KMS-11 (cell line): ENCODE measurements at regions not wholly inside any gene's neighbourhood (a gene's known extent, or its start where the extent isn't known, plus 50 kb on each side); places are given as distances from the start of the nearest gene placed in this dataset.

Source experiments
- H2AFZ ChIP-seq: fragments of 200-600 bp; sonication (generic); 2 replicates; pipeline ENCODE4 v1.6.1; 2016; ENCODE audit warnings: antibody characterized with exemption, mixed run types, low read depth
- H3K27ac ChIP-seq: fragments of 200-600 bp; sonication (generic); 2 replicates; pipeline ENCODE4 v1.6.1; 2016; ENCODE audit warnings: mild to moderate bottlenecking, mixed run types
- H3K27me3 ChIP-seq: fragments of 200-600 bp; sonication (generic); 2 replicates; pipeline ENCODE4 v1.6.1; 2017; ENCODE audit warnings: mild to moderate bottlenecking, low read depth, mixed run types, moderate library complexity; ENCODE audit not compliant: insufficient read depth
- H3K36me3 ChIP-seq: fragments of 200-600 bp; sonication (generic); 2 replicates; pipeline ENCODE4 v1.6.1; 2017; ENCODE audit warnings: mild to moderate bottlenecking, mixed run types; ENCODE audit not compliant: insufficient read depth
- H3K4me1 ChIP-seq: fragments of 200-600 bp; sonication (generic); 2 replicates; pipeline ENCODE4 v1.6.1; 2016; ENCODE audit warnings: mild to moderate bottlenecking, low read depth, mixed run types; ENCODE audit not compliant: poor library complexity, severe bottlenecking
- H3K4me2 ChIP-seq: fragments of 200-600 bp; sonication (generic); 2 replicates; pipeline ENCODE4 v1.7.0; 2016; ENCODE audit warnings: mild to moderate bottlenecking, mixed run types
- H3K4me3 ChIP-seq: fragments of 200-600 bp; sonication (generic); IDR thresholded peaks from 2 replicates; pipeline ENCODE4 v1.6.1; 2017; ENCODE audit warnings: low read depth, low read length, mixed read lengths; ENCODE audit not compliant: insufficient read depth
- H3K79me2 ChIP-seq: fragments of 200-600 bp; sonication (generic); 2 replicates; pipeline ENCODE4 v1.6.1; 2016; ENCODE audit warnings: low read depth, mixed run types; ENCODE audit not compliant: insufficient read depth
- H3K9ac ChIP-seq: fragments of 200-600 bp; sonication (generic); 2 replicates; pipeline ENCODE4 v1.6.1; 2016; ENCODE audit warnings: mild to moderate bottlenecking, mixed run types
- H4K20me1 ChIP-seq: fragments of 200-600 bp; sonication (generic); 2 replicates; pipeline ENCODE4 v1.6.1; 2016; ENCODE audit warnings: mild to moderate bottlenecking, mixed run types; ENCODE audit not compliant: insufficient read depth
- TF ChIP-seq, protein P1 (sequence below): fragments of 200-600 bp; sonication (generic); conservative IDR thresholded peaks from 2 replicates; pipeline ENCODE4 v1.6.1; 2017; ENCODE audit warnings: low read depth, mild to moderate bottlenecking, antibody characterized with exemption, low read length, moderate library complexity, mixed read lengths

GRCh38 chr11:115036406-115037180, 358.3 kb downstream of the NXPE2 start:
- no peaks in the 10 kb centered on the region for H3K36me3 ChIP-seq
- no peaks in the 10 kb centered on the region for H4K20me1 ChIP-seq
- H3K4me1 ChIP-seq, result no peaks in the 10 kb centered on the region
- TF ChIP-seq, protein P1, sequence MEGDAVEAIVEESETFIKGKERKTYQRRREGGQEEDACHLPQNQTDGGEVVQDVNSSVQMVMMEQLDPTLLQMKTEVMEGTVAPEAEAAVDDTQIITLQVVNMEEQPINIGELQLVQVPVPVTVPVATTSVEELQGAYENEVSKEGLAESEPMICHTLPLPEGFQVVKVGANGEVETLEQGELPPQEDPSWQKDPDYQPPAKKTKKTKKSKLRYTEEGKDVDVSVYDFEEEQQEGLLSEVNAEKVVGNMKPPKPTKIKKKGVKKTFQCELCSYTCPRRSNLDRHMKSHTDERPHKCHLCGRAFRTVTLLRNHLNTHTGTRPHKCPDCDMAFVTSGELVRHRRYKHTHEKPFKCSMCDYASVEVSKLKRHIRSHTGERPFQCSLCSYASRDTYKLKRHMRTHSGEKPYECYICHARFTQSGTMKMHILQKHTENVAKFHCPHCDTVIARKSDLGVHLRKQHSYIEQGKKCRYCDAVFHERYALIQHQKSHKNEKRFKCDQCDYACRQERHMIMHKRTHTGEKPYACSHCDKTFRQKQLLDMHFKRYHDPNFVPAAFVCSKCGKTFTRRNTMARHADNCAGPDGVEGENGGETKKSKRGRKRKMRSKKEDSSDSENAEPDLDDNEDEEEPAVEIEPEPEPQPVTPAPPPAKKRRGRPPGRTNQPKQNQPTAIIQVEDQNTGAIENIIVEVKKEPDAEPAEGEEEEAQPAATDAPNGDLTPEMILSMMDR, result no peak
- no peak overlapping the region for H2AFZ ChIP-seq
- no peak overlapping the region for H3K27ac ChIP-seq
- no peak overlapping the region for H3K9ac ChIP-seq
- no peaks in the 10 kb centered on the region for H3K27me3 ChIP-seq
- H3K79me2 ChIP-seq, result no peaks in the 10 kb centered on the region
- H3K4me3 ChIP-seq, result no peak overlapping the region
- H3K4me2 ChIP-seq, result no peak overlapping the region

- H4K20me1 ChIP-seq, result no peaks in the 10 kb centered on the region
- no peak overlapping the region for H3K27ac ChIP-seq
- no peak overlapping the region for H2AFZ ChIP-seq
- no peak overlapping the region for H3K4me3 ChIP-seq
- TF ChIP-seq, protein P1, result no peak
- H3K9ac ChIP-seq, result no peak overlapping the region
- H3K4me2 ChIP-seq, result no peak overlapping the region
- no peaks in the 10 kb centered on the region for H3K27me3 ChIP-seq
- no peaks in the 10 kb centered on the region for H3K79me2 ChIP-seq
- no peaks in the 10 kb centered on the region for H3K4me1 ChIP-seq
- no peaks in the 10 kb centered on the region for H3K36me3 ChIP-seq
Observed at GRCh38 chr11:115042002-115042401, 363.7 kb downstream of the NXPE2 start.

DNA sequence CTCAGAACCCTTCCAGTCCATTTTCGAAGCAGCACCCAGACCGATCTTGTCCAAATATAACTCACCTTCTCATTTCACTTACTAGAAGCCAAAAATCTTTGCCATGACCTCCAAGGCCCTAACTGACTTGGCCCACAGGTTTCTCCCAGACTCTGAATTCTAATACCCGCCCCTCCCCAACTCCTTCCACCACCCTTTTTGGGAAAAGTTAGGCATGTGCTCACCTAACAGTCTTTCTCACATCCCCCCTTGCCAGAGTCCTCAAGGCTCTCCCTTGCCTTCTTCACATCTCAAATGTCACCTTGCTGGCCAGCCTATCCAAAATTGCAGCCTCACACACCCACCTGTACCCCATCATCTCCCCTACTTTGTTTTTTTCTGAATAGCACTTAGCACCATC, 369.3 kb downstream of the NXPE2 start:
- Histone ChIP-seq H3K9ac (no peak overlapping the region), H3K36me3 (no peaks in the 10 kb centered on the region), H3K4me2 (no peak overlapping the region), H2AFZ (no peak overlapping the region), H3K27ac (no peak overlapping the region), H4K20me1 (no peaks in the 10 kb centered on the region), H3K27me3 (no peaks in the 10 kb centered on the region), H3K4me1 (no peaks in the 10 kb centered on the region), H3K79me2 (no peaks in the 10 kb centered on the region), H3K4me3 (no peak overlapping the region)
- TF ChIP-seq, protein P1, result no peak

- Histone ChIP-seq H3K9ac (no peak overlapping the region), H3K79me2 (no peaks in the 10 kb centered on the region), H2AFZ (no peak overlapping the region), H4K20me1 (no peaks in the 10 kb centered on the region), H3K4me3 (no peak overlapping the region), H3K27ac (no peak overlapping the region), H3K27me3 (no peaks in the 10 kb centered on the region), H3K4me1 (no peaks in the 10 kb centered on the region), H3K36me3 (no peaks in the 10 kb centered on the region), H3K4me2 (no peak overlapping the region)
- TF ChIP-seq, protein P1, result no peak
Observed at GRCh38 chr11:115049796-115050195, 371.5 kb downstream of the NXPE2 start.
